ENCODE measurements at regions not wholly inside any gene's neighbourhood (a gene's known extent, or its start where the extent isn't known, plus 50 kb on each side); places are given as distances from the start of the nearest gene placed in this dataset.

- Histone ChIP-seq H3K4me3 (ENCODE audit: low read length) (no peak overlapping the region), H3K9ac (ENCODE audit: low read depth, low read length) (no peak overlapping the region), H3K4me1 (ENCODE audit: insufficient read depth, low read length) (peaks cover 25% of the 10 kb centered on the region), H3K36me3 (ENCODE audit: insufficient read depth, low read length) (no peaks in the 10 kb centered on the region), H3K9me3 (ENCODE audit: insufficient read depth, low read depth, low read length) (peaks cover 6% of the 10 kb centered on the region), H3K27ac (ENCODE audit: low read depth, low read length) (no peak overlapping the region), H3K27me3 (ENCODE audit: insufficient read depth, low read length) (no peaks in the 10 kb centered on the region)
- 89% methylated on average over 26 of the region's 26 CpGs for WGBS
These were observed 98.7 kb upstream of the POU3F3 start for GRCh38 chr2:104755026-104755878.

GRCh38 chr2:104756118-104756517 is 97.8 kb upstream of the POU3F3 start:
- Histone ChIP-seq H3K27me3 (ENCODE audit: insufficient read depth, low read length) (no peaks in the 10 kb centered on the region), H3K4me3 (ENCODE audit: low read length) (no peak overlapping the region), H3K9ac (ENCODE audit: low read depth, low read length) (no peak overlapping the region), H3K36me3 (ENCODE audit: insufficient read depth, low read length) (no peaks in the 10 kb centered on the region), H3K9me3 (ENCODE audit: insufficient read depth, low read depth, low read length) (peaks cover 6% of the 10 kb centered on the region), H3K27ac (ENCODE audit: low read depth, low read length) (no peak overlapping the region), H3K4me1 (ENCODE audit: insufficient read depth, low read length) (peaks cover 25% of the 10 kb centered on the region)
- 94% methylated on average over 7 of the region's 7 CpGs for WGBS

- H3K9ac ChIP-seq (ENCODE audit: low read depth, low read length), result no peak overlapping the region
- H3K36me3 ChIP-seq (ENCODE audit: insufficient read depth, low read length), result no peaks in the 10 kb centered on the region
- peak overlapping the region; percentile 92; the same call in 1 of the 2 replicates for H3K27ac ChIP-seq (ENCODE audit: low read depth, low read length)
- H3K27me3 ChIP-seq (ENCODE audit: insufficient read depth, low read length), result no peaks in the 10 kb centered on the region
- WGBS, result 93% methylated on average over 5 of the region's 5 CpGs
- H3K9me3 ChIP-seq (ENCODE audit: insufficient read depth, low read depth, low read length), result peaks cover 6% of the 10 kb centered on the region
- H3K4me1 ChIP-seq (ENCODE audit: insufficient read depth, low read length), result peaks cover 25% of the 10 kb centered on the region
- H3K4me3 ChIP-seq (ENCODE audit: low read length), result no peak overlapping the region
These were observed 96.9 kb upstream of the POU3F3 start for GRCh38 chr2:104757056-104757455.

DNA sequence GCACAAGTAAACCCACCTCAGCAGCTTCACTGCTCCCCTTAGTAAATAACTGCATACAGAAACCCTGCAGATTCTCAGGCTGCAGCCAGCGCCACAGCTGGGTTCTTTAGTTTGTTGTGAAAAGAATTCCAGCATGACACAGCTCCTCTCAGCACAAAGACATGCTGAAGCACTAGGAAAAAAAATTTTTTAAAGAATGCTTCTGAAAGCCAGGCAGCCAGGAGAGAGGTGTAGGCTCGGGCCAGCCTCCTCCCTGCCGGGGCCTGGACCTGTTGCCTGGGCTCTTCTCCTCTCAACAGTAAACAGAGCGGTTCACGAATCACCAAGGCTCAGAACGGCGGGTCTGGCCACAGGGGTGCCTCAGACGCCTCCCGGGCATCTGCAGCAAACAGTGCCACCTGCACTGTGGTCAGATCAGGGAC is 95.7 kb upstream of the POU3F3 start:
- 5% methylated on average over 9 of the region's 9 CpGs for WGBS
- H3K4me3 ChIP-seq (ENCODE audit: low read length), result 0 out of 2 replicates have a peak overlapping the region, but pooled peaks have one; percentile 4

GRCh38 chr2:104762031-104762430 is 91.9 kb upstream of the POU3F3 start:
- Histone ChIP-seq H3K4me3 (ENCODE audit: low read length) (no peak overlapping the region), H3K36me3 (ENCODE audit: insufficient read depth, low read length) (no peaks in the 10 kb centered on the region), H3K4me1 (ENCODE audit: insufficient read depth, low read length) (peaks cover 19% of the 10 kb centered on the region), H3K9ac (ENCODE audit: low read depth, low read length) (no peak overlapping the region), H3K27ac (ENCODE audit: low read depth, low read length) (no peak overlapping the region), H3K27me3 (ENCODE audit: insufficient read depth, low read length) (no peaks in the 10 kb centered on the region), H3K9me3 (ENCODE audit: insufficient read depth, low read depth, low read length) (no peaks in the 10 kb centered on the region)
- WGBS, result 97% methylated on average over 8 of the region's 8 CpGs

More for the DNA sequence above, 95.7 kb upstream of the POU3F3 start:
- peak overlapping the region; percentile 92 for H3K27ac ChIP-seq (ENCODE audit: low read depth, low read length)
- peak overlapping the region; percentile 51 for H3K9ac ChIP-seq (ENCODE audit: low read depth, low read length)
- H3K4me1 ChIP-seq (ENCODE audit: insufficient read depth, low read length), result peaks cover 25% of the 10 kb centered on the region
- H3K36me3 ChIP-seq (ENCODE audit: insufficient read depth, low read length), result no peaks in the 10 kb centered on the region
- no peaks in the 10 kb centered on the region for H3K27me3 ChIP-seq (ENCODE audit: insufficient read depth, low read length)
- H3K9me3 ChIP-seq (ENCODE audit: insufficient read depth, low read depth, low read length), result peaks cover 6% of the 10 kb centered on the region

- H3K27me3 ChIP-seq (ENCODE audit: insufficient read depth, low read length), result no peaks in the 10 kb centered on the region
- H3K9me3 ChIP-seq (ENCODE audit: insufficient read depth, low read depth, low read length), result peaks cover 10% of the 10 kb centered on the region; the same call in 1 of the 2 replicates
- no peak overlapping the region for H3K27ac ChIP-seq (ENCODE audit: low read depth, low read length)
- H3K4me1 ChIP-seq (ENCODE audit: insufficient read depth, low read length), result 0 out of 2 replicates have a peak, but pooled peaks cover 8% of the 10 kb centered on the region
- no peak overlapping the region for H3K9ac ChIP-seq (ENCODE audit: low read depth, low read length)
- 82% methylated on average over 9 of the region's 10 CpGs for WGBS
- no peak overlapping the region for H3K4me3 ChIP-seq (ENCODE audit: low read length)
- H3K36me3 ChIP-seq (ENCODE audit: insufficient read depth, low read length), result no peaks in the 10 kb centered on the region
These were observed 87.2 kb upstream of the POU3F3 start for GRCh38 chr2:104766683-104767082.

DNA sequence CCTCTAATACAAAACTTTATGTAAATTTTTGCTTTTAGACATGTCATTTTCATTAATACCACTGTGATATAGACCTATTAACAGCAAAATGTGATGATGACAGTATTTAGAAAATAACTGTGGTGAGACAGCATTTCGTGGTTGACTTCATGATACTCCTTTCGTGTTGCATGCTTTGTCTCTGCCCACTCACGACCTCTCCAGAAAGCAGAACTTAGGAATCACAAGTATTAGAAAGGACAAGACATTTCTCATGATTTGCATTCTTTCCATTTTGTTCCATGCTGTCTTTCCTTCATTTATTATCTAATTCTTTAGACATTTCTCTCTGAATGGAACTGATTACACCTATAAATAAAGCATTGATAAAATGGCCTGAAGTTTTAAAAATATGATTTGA is 85.2 kb upstream of the POU3F3 start:
- 0 out of 2 replicates have a peak, but pooled peaks cover 8% of the 10 kb centered on the region for H3K4me1 ChIP-seq (ENCODE audit: insufficient read depth, low read length)
- no peaks in the 10 kb centered on the region for H3K27me3 ChIP-seq (ENCODE audit: insufficient read depth, low read length)
- no peak overlapping the region for H3K4me3 ChIP-seq (ENCODE audit: low read length)
- H3K9ac ChIP-seq (ENCODE audit: low read depth, low read length), result no peak overlapping the region
- H3K9me3 ChIP-seq (ENCODE audit: insufficient read depth, low read depth, low read length), result peaks cover 10% of the 10 kb centered on the region; the same call in 1 of the 2 replicates
- 80% methylated on average over 3 of the region's 3 CpGs for WGBS
- H3K36me3 ChIP-seq (ENCODE audit: insufficient read depth, low read length), result no peaks in the 10 kb centered on the region
- H3K27ac ChIP-seq (ENCODE audit: low read depth, low read length), result no peak overlapping the region

DNA sequence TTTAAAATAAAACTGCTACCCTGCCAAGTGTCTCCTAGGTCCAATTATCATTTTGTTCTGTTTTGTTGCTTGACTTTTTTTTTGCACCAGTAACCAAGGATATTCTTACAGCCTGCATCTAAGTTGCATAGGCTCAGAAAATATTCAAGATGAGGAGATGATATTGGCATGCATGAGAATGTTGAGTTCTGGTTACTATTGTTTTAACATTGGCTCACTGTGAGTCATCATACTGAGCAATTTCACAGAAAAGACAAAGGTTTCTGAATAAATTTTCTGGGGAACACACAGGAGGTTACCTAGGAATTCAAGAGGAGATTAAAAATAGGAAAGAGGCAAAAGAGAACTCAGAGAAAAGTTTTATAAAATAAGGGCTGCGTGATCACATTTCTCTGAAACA is 84.8 kb upstream of the POU3F3 start:
- peaks cover 10% of the 10 kb centered on the region; the same call in 1 of the 2 replicates for H3K9me3 ChIP-seq (ENCODE audit: insufficient read depth, low read depth, low read length)
- no peaks in the 10 kb centered on the region for H3K36me3 ChIP-seq (ENCODE audit: insufficient read depth, low read length)
- no peak overlapping the region for H3K27ac ChIP-seq (ENCODE audit: low read depth, low read length)
- 100% methylated on average over 1 of the region's 1 CpG for WGBS
- no peak overlapping the region for H3K9ac ChIP-seq (ENCODE audit: low read depth, low read length)
- no peaks in the 10 kb centered on the region for H3K27me3 ChIP-seq (ENCODE audit: insufficient read depth, low read length)
- no peak overlapping the region for H3K4me3 ChIP-seq (ENCODE audit: low read length)
- 0 out of 2 replicates have a peak, but pooled peaks cover 8% of the 10 kb centered on the region for H3K4me1 ChIP-seq (ENCODE audit: insufficient read depth, low read length)

DNA sequence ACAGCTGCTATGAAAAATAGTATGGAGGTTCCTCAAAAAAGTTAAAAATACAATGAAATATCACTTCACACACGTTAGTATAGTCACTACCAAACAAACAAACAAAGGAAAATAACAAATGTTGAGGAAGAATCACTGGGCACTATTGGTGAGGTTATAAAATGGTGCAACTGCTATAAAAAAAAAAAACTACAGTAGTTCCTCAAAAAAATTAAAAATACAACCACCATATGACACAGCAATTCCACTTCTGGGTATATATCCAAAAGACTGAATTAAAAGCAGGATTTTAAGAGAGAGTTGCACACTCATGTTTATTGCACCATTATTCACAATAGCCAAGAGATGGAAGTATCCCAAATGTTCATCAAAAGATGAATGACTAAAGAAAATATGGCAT is 80.9 kb upstream of the POU3F3 start:
- Histone ChIP-seq H3K4me1 (ENCODE audit: insufficient read depth, low read length) (0 out of 2 replicates have a peak, but pooled peaks cover 8% of the 10 kb centered on the region), H3K4me3 (ENCODE audit: low read length) (no peak overlapping the region), H3K27me3 (ENCODE audit: insufficient read depth, low read length) (no peaks in the 10 kb centered on the region), H3K9me3 (ENCODE audit: insufficient read depth, low read depth, low read length) (peaks cover 10% of the 10 kb centered on the region; the same call in 1 of the 2 replicates), H3K9ac (ENCODE audit: low read depth, low read length) (no peak overlapping the region), H3K36me3 (ENCODE audit: insufficient read depth, low read length) (no peaks in the 10 kb centered on the region), H3K27ac (ENCODE audit: low read depth, low read length) (no peak overlapping the region)
- WGBS, result no CpG with 5 or more reads among the region's 1 CpG

GRCh38 chr2:104774631-104775030 is 79.3 kb upstream of the POU3F3 start:
- Histone ChIP-seq H3K27me3 (ENCODE audit: insufficient read depth, low read length) (no peaks in the 10 kb centered on the region), H3K9ac (ENCODE audit: low read depth, low read length) (no peak overlapping the region)

DNA sequence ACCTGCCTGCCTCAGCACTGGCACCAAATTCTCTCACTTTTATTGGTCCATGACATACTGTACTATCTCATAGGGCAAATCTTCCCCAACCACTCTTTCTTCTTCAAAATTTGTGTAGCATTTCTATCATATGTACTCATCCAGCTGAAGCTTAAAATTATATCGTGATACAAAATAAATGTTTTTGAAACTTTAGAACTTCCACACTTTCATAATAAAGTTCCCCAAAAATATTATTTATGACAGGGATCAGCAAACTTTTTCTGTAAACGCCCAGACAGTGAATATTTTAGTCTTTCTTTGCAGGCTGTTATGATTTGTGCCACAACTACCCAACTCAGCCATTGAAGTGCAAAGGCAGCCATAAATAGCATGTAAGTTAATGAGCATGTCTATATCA is 76.2 kb upstream of the POU3F3 start:
- Histone ChIP-seq H3K4me3 (ENCODE audit: low read length) (no peak overlapping the region), H3K9me3 (ENCODE audit: insufficient read depth, low read depth, low read length) (no peaks in the 10 kb centered on the region), H3K27me3 (ENCODE audit: insufficient read depth, low read length) (no peaks in the 10 kb centered on the region), H3K36me3 (ENCODE audit: insufficient read depth, low read length) (no peaks in the 10 kb centered on the region), H3K9ac (ENCODE audit: low read depth, low read length) (no peak overlapping the region), H3K27ac (ENCODE audit: low read depth, low read length) (no peak overlapping the region), H3K4me1 (ENCODE audit: insufficient read depth, low read length) (no peaks in the 10 kb centered on the region)
- 92% methylated on average over 2 of the region's 2 CpGs for WGBS

More at GRCh38 chr2:104774631-104775030, 79.3 kb upstream of the POU3F3 start:
- no peak overlapping the region for H3K27ac ChIP-seq (ENCODE audit: low read depth, low read length)
- H3K36me3 ChIP-seq (ENCODE audit: insufficient read depth, low read length), result no peaks in the 10 kb centered on the region
- H3K9me3 ChIP-seq (ENCODE audit: insufficient read depth, low read depth, low read length), result peaks cover 10% of the 10 kb centered on the region; the same call in 1 of the 2 replicates
- H3K4me1 ChIP-seq (ENCODE audit: insufficient read depth, low read length), result no peaks in the 10 kb centered on the region
- 62% methylated on average over 3 of the region's 3 CpGs for WGBS
- no peak overlapping the region for H3K4me3 ChIP-seq (ENCODE audit: low read length)
